HEK293 (cell line): ENCODE measurements at regions not wholly inside any gene's neighbourhood (a gene's known extent, or its start where the extent isn't known, plus 50 kb on each side); places are given as distances from the start of the nearest gene placed in this dataset.
"Not testable (repeated sequence)": the region's sequence is repeated elsewhere in the genome, so short reads cannot be mapped to it uniquely, and the experiment has no call there.

Experiments
- CTCF ChIA-PET: fragments of 350-600 bp; formaldehyde crosslinking; extraction: SDS; loops from one replicate; lab custom pipeline; 2021; ENCODE audit warnings: antibody characterized with exemption; lab: Yijun Ruan, JAX
- POLR2A ChIA-PET: fragments of 300-600 bp; formaldehyde crosslinking; extraction: SDS; loops from one replicate; lab custom pipeline; 2020; ENCODE audit warnings: antibody characterized with exemption, inconsistent platforms; lab: Yijun Ruan, JAX
- H3K27ac ChIP-seq: fragments of 200-500 bp; sonication (Bioruptor generic); 2 replicates; pipeline ENCODE4 v1.5.1; 2014; ENCODE audit warnings: low read depth, low read length, control low read depth, inconsistent platforms; ENCODE audit errors: extremely low read depth
- H3K36me3 ChIP-seq, 2 experiments: fragments of 200-500 bp in 1 of 2; sonication (Bioruptor generic) in 1 of 2; 1 replicate in 1 of 2; 2 replicates in 1 of 2; pipeline ENCODE4 v1.5.1; 2014 to 2017; ENCODE audit warnings: inconsistent platforms in 2 of 2, low read length in 2 of 2; ENCODE audit not compliant: control insufficient read depth in 2 of 2, insufficient read depth in 1 of 2
- H3K4me1 ChIP-seq: fragments of 200-500 bp; sonication (Bioruptor generic); 2 replicates; pipeline ENCODE4 v1.5.1; 2014; ENCODE audit warnings: mild to moderate bottlenecking, low read length, inconsistent platforms; ENCODE audit not compliant: control insufficient read depth, insufficient read depth
- H3K4me3 ChIP-seq: 2 replicates; pipeline ENCODE4 v1.5.1; 2011; ENCODE audit warnings: low read depth, mild to moderate bottlenecking, control low read depth, low read length, moderate library complexity
- H3K9me3 ChIP-seq: fragments of 200-500 bp; sonication (Bioruptor generic); 2 replicates; pipeline ENCODE4 v1.5.1; 2014; ENCODE audit warnings: low read depth, low read length, inconsistent platforms; ENCODE audit not compliant: control insufficient read depth, insufficient read depth
- ATF2 ChIP-seq: fragments of 450-650 bp; formaldehyde crosslinking; IDR thresholded peaks from 2 replicates; pipeline ENCODE4 v1.5.1; 2016; ENCODE audit warnings: missing biosample characterization, missing genetic modification characterization, low read depth
- GFI1B ChIP-seq: fragments of 450-650 bp; formaldehyde crosslinking; IDR thresholded peaks from 2 replicates; pipeline ENCODE4 v1.5.1; 2016; ENCODE audit warnings: missing biosample characterization, missing genetic modification characterization
- GLIS2 ChIP-seq: fragments of 450-650 bp; formaldehyde crosslinking; IDR thresholded peaks from 2 replicates; pipeline ENCODE4 v1.5.1; 2016; ENCODE audit warnings: missing biosample characterization, missing genetic modification characterization
- MZF1 ChIP-seq: fragments of 450-650 bp; formaldehyde crosslinking; IDR thresholded peaks from 2 replicates; pipeline ENCODE4 v1.5.1; 2017; ENCODE audit warnings: missing biosample characterization, missing genetic modification characterization, borderline replicate concordance
- ZBTB20 ChIP-seq: fragments of 450-650 bp; formaldehyde crosslinking; IDR thresholded peaks from 2 replicates; pipeline ENCODE4 v1.5.1; 2016; ENCODE audit warnings: missing biosample characterization, missing genetic modification characterization
- ZNF112 ChIP-seq: fragments of 450-650 bp; formaldehyde crosslinking; IDR thresholded peaks from 2 replicates; pipeline ENCODE4 v1.5.0; 2017; ENCODE audit warnings: missing biosample characterization, missing genetic modification characterization
- ZNF175 ChIP-seq: fragments of 450-650 bp; formaldehyde crosslinking; IDR thresholded peaks from 2 replicates; pipeline ENCODE4 v1.5.1; 2016; ENCODE audit warnings: missing biosample characterization, missing genetic modification characterization
- ZNF184 ChIP-seq: fragments of 450-650 bp; IDR thresholded peaks from 2 replicates; pipeline ENCODE4 v1.5.1; 2018; ENCODE audit warnings: missing biosample characterization, mild to moderate bottlenecking, missing genetic modification characterization
- ZNF211 ChIP-seq: fragments of 450-650 bp; formaldehyde crosslinking; IDR thresholded peaks from 2 replicates; pipeline ENCODE4 v1.5.1; 2016; ENCODE audit warnings: low read depth, missing biosample characterization, missing genetic modification characterization
- ZNF223 ChIP-seq: fragments of 450-650 bp; formaldehyde crosslinking; IDR thresholded peaks from 2 replicates; pipeline ENCODE4 v1.5.1; 2016; ENCODE audit warnings: missing biosample characterization, missing genetic modification characterization
- ZNF292 ChIP-seq: fragments of 450-650 bp; formaldehyde crosslinking; IDR thresholded peaks from 2 replicates; pipeline ENCODE4 v1.5.1; 2016; ENCODE audit warnings: low read depth, missing biosample characterization, missing genetic modification characterization, borderline replicate concordance
- ZNF324 ChIP-seq: fragments of 450-650 bp; formaldehyde crosslinking; IDR thresholded peaks from 2 replicates; pipeline ENCODE4 v1.5.1; 2016; ENCODE audit warnings: missing biosample characterization, missing genetic modification characterization
- ZNF37A ChIP-seq: fragments of 450-650 bp; IDR thresholded peaks from 2 replicates; pipeline ENCODE4 v1.5.1; 2018; ENCODE audit warnings: missing biosample characterization, missing genetic modification characterization
- ZNF391 ChIP-seq: fragments of 450-650 bp; formaldehyde crosslinking; IDR thresholded peaks from 2 replicates; pipeline ENCODE4 v1.5.1; 2016; ENCODE audit warnings: low read depth, missing biosample characterization, missing genetic modification characterization, borderline replicate concordance
- ZNF521 ChIP-seq: fragments of 450-650 bp; formaldehyde crosslinking; IDR thresholded peaks from 2 replicates; pipeline ENCODE4 v1.5.1; 2017; ENCODE audit warnings: missing biosample characterization, mild to moderate bottlenecking, missing genetic modification characterization
- ZNF596 ChIP-seq: fragments of 450-650 bp; IDR thresholded peaks from 2 replicates; pipeline ENCODE4 v1.5.0; 2018; ENCODE audit warnings: missing biosample characterization, mild to moderate bottlenecking, missing genetic modification characterization, moderate library complexity
- TF ChIP-seq, protein P1 (sequence below): fragments of 450-650 bp; formaldehyde crosslinking; IDR thresholded peaks from 2 replicates; pipeline ENCODE4 v1.5.1; 2016; ENCODE audit warnings: missing biosample characterization, missing genetic modification characterization
- TF ChIP-seq, protein P2 (sequence below): fragments of 450-650 bp; formaldehyde crosslinking; IDR thresholded peaks from 2 replicates; pipeline ENCODE4 v1.5.1; 2016; ENCODE audit warnings: missing biosample characterization, missing genetic modification characterization
- TF ChIP-seq, protein P3 (sequence below): fragments of 450-650 bp; IDR thresholded peaks from 2 replicates; pipeline ENCODE4 v1.5.1; 2018; ENCODE audit warnings: missing biosample characterization, missing genetic modification characterization

GRCh38 chr12:105897311-105897725 lies 241.4 kb downstream of the NUAK1 start:
- no peaks in the 10 kb centered on the region for H3K4me1 ChIP-seq
- H3K36me3 ChIP-seq, result no peaks in the 10 kb centered on the region
- CTCF ChIA-PET, result interaction anchor here (0.5 kb wide), 1 partner anchor 229 kb away, joined by 3 read pairs; no protein-coding TSS in a partner anchor
- no peak overlapping the region for H3K4me3 ChIP-seq
- H3K27ac ChIP-seq, result no peak overlapping the region
- TF ChIP-seq GLIS2, result no peak
- TF ChIP-seq ZNF211 (tag by site-specific recombination), result no peak
- TF ChIP-seq ZNF112 (tag by site-specific recombination), result no peak
- TF ChIP-seq, protein P1, sequence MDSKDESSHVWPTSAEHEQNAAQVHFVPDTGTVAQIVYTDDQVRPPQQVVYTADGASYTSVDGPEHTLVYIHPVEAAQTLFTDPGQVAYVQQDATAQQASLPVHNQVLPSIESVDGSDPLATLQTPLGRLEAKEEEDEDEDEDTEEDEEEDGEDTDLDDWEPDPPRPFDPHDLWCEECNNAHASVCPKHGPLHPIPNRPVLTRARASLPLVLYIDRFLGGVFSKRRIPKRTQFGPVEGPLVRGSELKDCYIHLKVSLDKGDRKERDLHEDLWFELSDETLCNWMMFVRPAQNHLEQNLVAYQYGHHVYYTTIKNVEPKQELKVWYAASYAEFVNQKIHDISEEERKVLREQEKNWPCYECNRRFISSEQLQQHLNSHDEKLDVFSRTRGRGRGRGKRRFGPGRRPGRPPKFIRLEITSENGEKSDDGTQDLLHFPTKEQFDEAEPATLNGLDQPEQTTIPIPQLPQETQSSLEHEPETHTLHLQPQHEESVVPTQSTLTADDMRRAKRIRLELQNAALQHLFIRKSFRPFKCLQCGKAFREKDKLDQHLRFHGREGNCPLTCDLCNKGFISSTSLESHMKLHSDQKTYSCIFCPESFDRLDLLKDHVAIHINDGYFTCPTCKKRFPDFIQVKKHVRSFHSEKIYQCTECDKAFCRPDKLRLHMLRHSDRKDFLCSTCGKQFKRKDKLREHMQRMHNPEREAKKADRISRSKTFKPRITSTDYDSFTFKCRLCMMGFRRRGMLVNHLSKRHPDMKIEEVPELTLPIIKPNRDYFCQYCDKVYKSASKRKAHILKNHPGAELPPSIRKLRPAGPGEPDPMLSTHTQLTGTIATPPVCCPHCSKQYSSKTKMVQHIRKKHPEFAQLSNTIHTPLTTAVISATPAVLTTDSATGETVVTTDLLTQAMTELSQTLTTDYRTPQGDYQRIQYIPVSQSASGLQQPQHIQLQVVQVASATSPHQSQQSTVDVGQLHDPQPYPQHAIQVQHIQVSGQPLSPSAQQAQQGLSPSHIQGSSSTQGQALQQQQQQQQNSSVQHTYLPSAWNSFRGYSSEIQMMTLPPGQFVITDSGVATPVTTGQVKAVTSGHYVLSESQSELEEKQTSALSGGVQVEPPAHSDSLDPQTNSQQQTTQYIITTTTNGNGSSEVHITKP (tag by site-specific recombination), result no peak
- TF ChIP-seq ATF2 (tag by site-specific recombination), result no peak
- TF ChIP-seq ZNF37A, result no peak
- no peak for TF ChIP-seq ZNF223 (tag by site-specific recombination)
- TF ChIP-seq MZF1 (tag by site-specific recombination), result no peak
- no peak for TF ChIP-seq ZNF521
- POLR2A ChIA-PET, result no interaction called here
- H3K9me3 ChIP-seq, result no peaks in the 10 kb centered on the region

GRCh38 chr12:105898271-105898670 lies 240.5 kb downstream of the NUAK1 start:
- H3K4me1 ChIP-seq, H3K27ac ChIP-seq, POLR2A ChIA-PET, H3K4me3 ChIP-seq, CTCF ChIA-PET, H3K36me3 ChIP-seq, H3K9me3 ChIP-seq: not testable (repeated sequence)

GRCh38 chr12:105899589-105899988 lies 239.2 kb downstream of the NUAK1 start:
- TF ChIP-seq ZNF596 (tag by site-specific recombination) (no peak), GFI1B (tag by site-specific recombination) (no peak), ZNF391 (tag by site-specific recombination) (no peak), ZNF184 (tag by site-specific recombination) (no peak), ZNF112 (tag by site-specific recombination) (no peak), ZNF292 (tag by site-specific recombination) (no peak), ZNF175 (tag by site-specific recombination) (no peak), ZNF324 (tag by site-specific recombination) (no peak), ZBTB20 (no peak)
- TF ChIP-seq, protein P2, sequence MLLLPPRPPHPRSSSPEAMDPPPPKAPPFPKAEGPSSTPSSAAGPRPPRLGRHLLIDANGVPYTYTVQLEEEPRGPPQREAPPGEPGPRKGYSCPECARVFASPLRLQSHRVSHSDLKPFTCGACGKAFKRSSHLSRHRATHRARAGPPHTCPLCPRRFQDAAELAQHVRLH (tag by site-specific recombination), result no peak
- TF ChIP-seq, protein P3, sequence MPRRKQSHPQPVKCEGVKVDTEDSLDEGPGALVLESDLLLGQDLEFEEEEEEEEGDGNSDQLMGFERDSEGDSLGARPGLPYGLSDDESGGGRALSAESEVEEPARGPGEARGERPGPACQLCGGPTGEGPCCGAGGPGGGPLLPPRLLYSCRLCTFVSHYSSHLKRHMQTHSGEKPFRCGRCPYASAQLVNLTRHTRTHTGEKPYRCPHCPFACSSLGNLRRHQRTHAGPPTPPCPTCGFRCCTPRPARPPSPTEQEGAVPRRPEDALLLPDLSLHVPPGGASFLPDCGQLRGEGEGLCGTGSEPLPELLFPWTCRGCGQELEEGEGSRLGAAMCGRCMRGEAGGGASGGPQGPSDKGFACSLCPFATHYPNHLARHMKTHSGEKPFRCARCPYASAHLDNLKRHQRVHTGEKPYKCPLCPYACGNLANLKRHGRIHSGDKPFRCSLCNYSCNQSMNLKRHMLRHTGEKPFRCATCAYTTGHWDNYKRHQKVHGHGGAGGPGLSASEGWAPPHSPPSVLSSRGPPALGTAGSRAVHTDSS (tag by site-specific recombination), result no peak
- Histone ChIP-seq H3K27ac (no peak overlapping the region), H3K4me1 (no peaks in the 10 kb centered on the region), H3K36me3 (no peaks in the 10 kb centered on the region), H3K9me3 (no peaks in the 10 kb centered on the region), H3K4me3 (no peak overlapping the region)
- ChIA-PET POLR2A (no interaction called here), CTCF (no interaction called here)
